Stimulated activated naive CD8-positive, alpha-beta T cell treated with anti-CD3 and anti-CD28 coated beads, Interleukin-15, amount 100 ng/mL, for 72 hours (primary cell): ENCODE measurements at regions not wholly inside any gene's neighbourhood (a gene's known extent, or its start where the extent isn't known, plus 50 kb on each side); places are given as distances from the start of the nearest gene placed in this dataset.

Experiments
- ATAC-seq: fragments of 150-1000 bp; cut with Tn5 transposase; 2 replicates; pipeline ENCODE4 v1.10.0; 2021; ENCODE audit warnings: mild to moderate bottlenecking, moderate library complexity
- DNase-seq, 2 donors: peaks; one replicate each; pipeline ENCODE4 v3.0.0; 2021 to 2022
- H3K27ac Mint-ChIP-seq, 2 donors: one replicate each; pipeline ENCODE4 v1.8.0; 2022; ENCODE audit warnings: mild to moderate bottlenecking in 2 of 2, mixed read lengths in 2 of 2, moderate library complexity in 2 of 2
- H3K27me3 Mint-ChIP-seq: one replicate; pipeline ENCODE4 v1.8.0; 2022; ENCODE audit warnings: mixed read lengths
- H3K4me1 Mint-ChIP-seq: one replicate; pipeline ENCODE4 v1.8.0; 2022; ENCODE audit warnings: mild to moderate bottlenecking, mixed read lengths
- H3K4me3 Mint-ChIP-seq, 2 donors: one replicate each; pipeline ENCODE4 v1.8.0; 2022; ENCODE audit warnings: mild to moderate bottlenecking in 2 of 2, mixed read lengths in 2 of 2, moderate library complexity in 1 of 2
- H3K9me3 Mint-ChIP-seq, 2 donors: one replicate each; pipeline ENCODE4 v1.8.0; 2022; ENCODE audit warnings: mixed read lengths in 2 of 2

GRCh38 chr1:57633881-57634280 lies 210.0 kb upstream of the DAB1 start:
- Mint-ChIP-seq H3K9me3 (no peaks in the 10 kb centered on the region), H3K27ac (no peak overlapping the region)

GRCh38 chr1:57633056-57633455 lies 209.2 kb upstream of the DAB1 start:
- Mint-ChIP-seq H3K9me3 (no peaks in the 10 kb centered on the region), H3K27ac (no peak overlapping the region), H3K4me1 (no peaks in the 10 kb centered on the region), H3K4me3 (no peak overlapping the region), H3K27me3 (peaks cover 28% of the 10 kb centered on the region)
- DNase-seq (no peak), ATAC-seq (no peak)

More at GRCh38 chr1:57633881-57634280, 210.0 kb upstream of the DAB1 start:
- DNase-seq (no peak), ATAC-seq (no peak)
- Mint-ChIP-seq H3K4me3 (no peak overlapping the region), H3K4me1 (no peaks in the 10 kb centered on the region), H3K27me3 (peaks cover 28% of the 10 kb centered on the region)

GRCh38 chr1:57632401-57632800 lies 208.5 kb upstream of the DAB1 start:
- peaks cover 28% of the 10 kb centered on the region for H3K27me3 Mint-ChIP-seq
- no peaks in the 10 kb centered on the region for H3K9me3 Mint-ChIP-seq
- ATAC-seq (no peak), DNase-seq (no peak)
- no peaks in the 10 kb centered on the region for H3K4me1 Mint-ChIP-seq
- H3K27ac Mint-ChIP-seq = no peak overlapping the region
- no peak overlapping the region for H3K4me3 Mint-ChIP-seq

GRCh38 chr1:57627612-57628011 lies 203.8 kb upstream of the DAB1 start:
- H3K4me1 Mint-ChIP-seq = no peaks in the 10 kb centered on the region
- DNase-seq (no peak), ATAC-seq (no peak)
- H3K27me3 Mint-ChIP-seq = peaks cover 13% of the 10 kb centered on the region
- H3K9me3 Mint-ChIP-seq = no peaks in the 10 kb centered on the region
- H3K4me3 Mint-ChIP-seq = no peak overlapping the region
- no peak overlapping the region for H3K27ac Mint-ChIP-seq

- Mint-ChIP-seq H3K27ac (no peak overlapping the region), H3K4me1 (no peaks in the 10 kb centered on the region), H3K4me3 (no peak overlapping the region), H3K27me3 (no peaks in the 10 kb centered on the region), H3K9me3 (no peaks in the 10 kb centered on the region)
- DNase-seq (no peak), ATAC-seq (no peak)
Measured at GRCh38 chr1:57623791-57624538, 200.1 kb upstream of the DAB1 start.

GRCh38 chr1:57623039-57623790 lies 199.4 kb upstream of the DAB1 start:
- Mint-ChIP-seq H3K9me3 (no peaks in the 10 kb centered on the region), H3K4me3 (no peak overlapping the region), H3K27me3 (no peaks in the 10 kb centered on the region), H3K27ac (peak overlapping the region in 1 of 2 donors; percentile 81), H3K4me1 (no peaks in the 10 kb centered on the region)
- no peak for ATAC-seq
- DNase-seq = no peak

GRCh38 chr1:57621776-57622175 lies 197.9 kb upstream of the DAB1 start:
- no peak for DNase-seq
- Mint-ChIP-seq H3K4me1 (no peaks in the 10 kb centered on the region), H3K27ac (no peak overlapping the region), H3K27me3 (peaks cover 10% of the 10 kb centered on the region), H3K9me3 (no peaks in the 10 kb centered on the region), H3K4me3 (no peak overlapping the region)
- ATAC-seq = no peak

- Mint-ChIP-seq H3K4me3 (no peak overlapping the region), H3K27me3 (peaks cover 10% of the 10 kb centered on the region), H3K4me1 (peaks cover 6% of the 10 kb centered on the region), H3K9me3 (no peaks in the 10 kb centered on the region), H3K27ac (no peak overlapping the region)
- DNase-seq (no peak), ATAC-seq (no peak)
Measured at GRCh38 chr1:57620605-57621004, 196.7 kb upstream of the DAB1 start.

GRCh38 chr1:57616921-57617320 lies 193.1 kb upstream of the DAB1 start:
- no peak for ATAC-seq
- H3K27ac Mint-ChIP-seq = no peak overlapping the region
- no peak overlapping the region for H3K4me3 Mint-ChIP-seq
- H3K9me3 Mint-ChIP-seq = no peaks in the 10 kb centered on the region
- H3K27me3 Mint-ChIP-seq = peaks cover 10% of the 10 kb centered on the region
- H3K4me1 Mint-ChIP-seq = peaks cover 6% of the 10 kb centered on the region
- DNase-seq = no peak

GRCh38 chr1:57615956-57616355 lies 192.1 kb upstream of the DAB1 start:
- H3K27ac Mint-ChIP-seq = no peak overlapping the region
- DNase-seq (no peak), ATAC-seq (peak; percentile 33)
- peaks cover 6% of the 10 kb centered on the region for H3K4me1 Mint-ChIP-seq
- peaks cover 10% of the 10 kb centered on the region for H3K27me3 Mint-ChIP-seq
- H3K9me3 Mint-ChIP-seq = no peaks in the 10 kb centered on the region
- H3K4me3 Mint-ChIP-seq = no peak overlapping the region

GRCh38 chr1:57612833-57613232 lies 189.0 kb upstream of the DAB1 start:
- H3K27ac Mint-ChIP-seq = no peak overlapping the region
- no peaks in the 10 kb centered on the region for H3K9me3 Mint-ChIP-seq
- H3K4me1 Mint-ChIP-seq = peaks cover 6% of the 10 kb centered on the region
- no peak overlapping the region for H3K4me3 Mint-ChIP-seq
- no peak for DNase-seq
- ATAC-seq = no peak
- H3K27me3 Mint-ChIP-seq = peaks cover 9% of the 10 kb centered on the region

GRCh38 chr1:57605933-57606332 lies 182.1 kb upstream of the DAB1 start:
- no peak for ATAC-seq
- Mint-ChIP-seq H3K4me1 (peaks cover 9% of the 10 kb centered on the region), H3K4me3 (no peak overlapping the region), H3K27me3 (peaks cover 30% of the 10 kb centered on the region), H3K27ac (no peak overlapping the region), H3K9me3 (no peaks in the 10 kb centered on the region)
- no peak for DNase-seq

GRCh38 chr1:57603696-57604095 lies 179.8 kb upstream of the DAB1 start:
- Mint-ChIP-seq H3K4me3 (no peak overlapping the region), H3K27me3 (peaks cover 38% of the 10 kb centered on the region), H3K4me1 (peaks cover 9% of the 10 kb centered on the region), H3K9me3 (no peaks in the 10 kb centered on the region), H3K27ac (no peak overlapping the region)
- ATAC-seq = no peak
- DNase-seq = no peak

GRCh38 chr1:57600424-57600823 lies 176.6 kb upstream of the DAB1 start:
- no peak overlapping the region for H3K27ac Mint-ChIP-seq
- H3K27me3 Mint-ChIP-seq = peaks cover 32% of the 10 kb centered on the region
- ATAC-seq (no peak), DNase-seq (no peak)
- peaks cover 9% of the 10 kb centered on the region for H3K4me1 Mint-ChIP-seq
- H3K4me3 Mint-ChIP-seq = no peak overlapping the region
- no peaks in the 10 kb centered on the region for H3K9me3 Mint-ChIP-seq

- ATAC-seq = no peak
- Mint-ChIP-seq H3K27me3 (peaks cover 32% of the 10 kb centered on the region), H3K9me3 (no peaks in the 10 kb centered on the region), H3K4me1 (peaks cover 9% of the 10 kb centered on the region), H3K27ac (no peak overlapping the region), H3K4me3 (no peak overlapping the region)
- no peak for DNase-seq
Measured at GRCh38 chr1:57599236-57599994, 175.6 kb upstream of the DAB1 start.

GRCh38 chr1:57597036-57597435 lies 173.2 kb upstream of the DAB1 start:
- ATAC-seq (no peak), DNase-seq (no peak)
- Mint-ChIP-seq H3K4me3 (no peak overlapping the region), H3K27ac (no peak overlapping the region), H3K27me3 (peaks cover 11% of the 10 kb centered on the region), H3K9me3 (no peaks in the 10 kb centered on the region), H3K4me1 (no peaks in the 10 kb centered on the region)
